SK-N-SH (cell line): ENCODE measurements at regions not wholly inside any gene's neighbourhood (a gene's known extent, or its start where the extent isn't known, plus 50 kb on each side); places are given as distances from the start of the nearest gene placed in this dataset.

ENCODE experiments used
- FOSL2 ChIP-seq: IDR thresholded peaks from 2 replicates; pipeline ENCODE4 v1.4.0; 2012; ENCODE audit warnings: low read depth, mild to moderate bottlenecking, moderate library complexity, borderline replicate concordance
- GATA2 ChIP-seq: sonication (generic); formaldehyde crosslinking; IDR thresholded peaks from 2 replicates; pipeline ENCODE4 v1.5.0; 2020; ENCODE audit warnings: mild to moderate bottlenecking, missing genetic modification reagents
- JUND ChIP-seq: IDR thresholded peaks from 2 replicates; pipeline ENCODE4 v1.4.0; 2012
- MAX ChIP-seq: IDR thresholded peaks from 2 replicates; pipeline ENCODE4 v1.4.0; 2012; ENCODE audit warnings: low read depth
- RAD21 ChIP-seq: IDR thresholded peaks from 2 replicates; pipeline ENCODE4 v1.6.1; 2012; ENCODE audit warnings: mild to moderate bottlenecking, low read length

GRCh38 chr13:103386341-103386740 lies 320.1 kb upstream of the SLC10A2 start:
- TF ChIP-seq RAD21 (no peak), FOSL2 (no peak), GATA2 (CRISPR knock-in tag) (no peak), JUND (no peak), MAX (no peak)
